GM23338 (cell line): ENCODE measurements at regions not wholly inside any gene's neighbourhood (a gene's known extent, or its start where the extent isn't known, plus 50 kb on each side); places are given as distances from the start of the nearest gene placed in this dataset.

ENCODE experiments used
- ATAC-seq: fragments of 200-7000 bp; cut with Tn5 transposase; 3 replicates; pipeline ENCODE4 v1.9.1; 2020
- DNase-seq: peaks from one replicate; pipeline ENCODE4 v3.0.0-alpha.2; 2015; ENCODE audit warnings: low spot score
- H2AFZ ChIP-seq: fragments of 200-600 bp; sonication (generic); 2 replicates; pipeline ENCODE4 v1.8.0; 2016; ENCODE audit warnings: antibody characterized with exemption, mild to moderate bottlenecking, moderate library complexity
- H3F3A ChIP-seq: fragments of 200-600 bp; sonication (generic); replicated peaks from 2 replicates; pipeline ENCODE4 v1.8.0; 2017; ENCODE audit warnings: antibody characterized with exemption, mixed run types, low read depth
- H3K27ac ChIP-seq: fragments of 200-600 bp; sonication (generic); 2 replicates; pipeline ENCODE4 v1.6.1; 2016; ENCODE audit warnings: low read depth
- H3K27me3 ChIP-seq: fragments of 200-600 bp; sonication (generic); 2 replicates; pipeline ENCODE4 v1.8.0; 2016; ENCODE audit warnings: mild to moderate bottlenecking, mixed run types, moderate library complexity; ENCODE audit not compliant: insufficient read depth
- H3K36me3 ChIP-seq: fragments of 200-600 bp; sonication (generic); 2 replicates; pipeline ENCODE4 v1.8.0; 2016; ENCODE audit warnings: mild to moderate bottlenecking; ENCODE audit not compliant: insufficient read depth
- H3K4me1 ChIP-seq: fragments of 200-600 bp; sonication (generic); 2 replicates; pipeline ENCODE4 v1.8.0; 2016; ENCODE audit warnings: mild to moderate bottlenecking, moderate library complexity; ENCODE audit not compliant: insufficient read depth
- H3K4me2 ChIP-seq: fragments of 200-600 bp; sonication (generic); 2 replicates; pipeline ENCODE4 v1.7.1; 2017; ENCODE audit warnings: mixed run types
- H3K4me3 ChIP-seq: fragments of 200-600 bp; sonication (generic); 2 replicates; pipeline ENCODE4 v1.6.1; 2016; ENCODE audit warnings: mixed run types
- H3K79me2 ChIP-seq: fragments of 200-600 bp; sonication (generic); replicated peaks from 2 replicates; pipeline ENCODE4 v1.8.0; 2017; ENCODE audit warnings: mild to moderate bottlenecking; ENCODE audit not compliant: insufficient read depth
- H3K9me2 ChIP-seq: fragments of 200-600 bp; sonication (generic); 2 replicates; pipeline ENCODE4 v1.8.0; 2017; ENCODE audit not compliant: insufficient read depth
- H4K20me1 ChIP-seq: fragments of 200-600 bp; sonication (generic); replicated peaks from 2 replicates; pipeline ENCODE4 v1.8.0; 2017; ENCODE audit warnings: mild to moderate bottlenecking; ENCODE audit not compliant: insufficient read depth
- H3K27ac Mint-ChIP-seq: 2 replicates; pipeline ENCODE4 v1.8.0; 2020; ENCODE audit warnings: inconsistent platforms, mild to moderate bottlenecking, moderate library complexity, mixed read lengths
- H3K27me3 Mint-ChIP-seq: 3 replicates; pipeline ENCODE4 v1.8.0; 2022; ENCODE audit warnings: low read depth, mild to moderate bottlenecking, moderate library complexity, mixed read lengths, inconsistent platforms; ENCODE audit not compliant: insufficient read depth, poor library complexity
- H3K36me3 Mint-ChIP-seq: 3 replicates; pipeline ENCODE4 v1.8.0; 2021; ENCODE audit warnings: low read depth, mild to moderate bottlenecking, inconsistent platforms, moderate library complexity, mixed read lengths
- H3K4me1 Mint-ChIP-seq: 3 replicates; pipeline ENCODE4 v1.8.0; 2020; ENCODE audit warnings: mild to moderate bottlenecking, inconsistent platforms, mixed read lengths
- H3K4me3 Mint-ChIP-seq: 3 replicates; pipeline ENCODE4 v1.8.0; 2021; ENCODE audit warnings: moderate library complexity, mild to moderate bottlenecking, inconsistent platforms, mixed read lengths
- H3K9me3 Mint-ChIP-seq: 3 replicates; pipeline ENCODE4 v1.8.0; 2020; ENCODE audit warnings: moderate library complexity, mild to moderate bottlenecking, inconsistent platforms, mixed read lengths
- CREB1 ChIP-seq: fragments of 250-450 bp; sonication (Bioruptor Pico); IDR thresholded peaks from 2 replicates; pipeline ENCODE4 v1.5.0; 2020; ENCODE audit warnings: low read depth, mild to moderate bottlenecking, moderate library complexity
- CTCF ChIP-seq, 2 experiments: fragments of 200-600 bp in 1 of 2; sonication (generic) in 1 of 2; conservative IDR thresholded peaks; 2 replicates each; pipeline versions ENCODE4 v1.5.1 to v1.6.1; 2016 to 2017; ENCODE audit warnings: antibody characterized with exemption in 2 of 2, low read depth in 2 of 2, mild to moderate bottlenecking in 2 of 2, moderate library complexity in 1 of 2
- EZH2 ChIP-seq: fragments of 200-600 bp; sonication (generic); IDR thresholded peaks from one replicate; pipeline ENCODE4 v1.8.0; 2017; ENCODE audit warnings: antibody characterized with exemption, mild to moderate bottlenecking, low read depth; ENCODE audit not compliant: unreplicated experiment
- EZH2phosphoT487 ChIP-seq: fragments of 200-600 bp; sonication (generic); IDR thresholded peaks from one replicate; pipeline ENCODE4 v1.8.1; 2018; ENCODE audit warnings: antibody characterized with exemption; ENCODE audit not compliant: unreplicated experiment
- JUNB ChIP-seq: IDR thresholded peaks from one replicate; pipeline ENCODE4 v1.6.1; 2016; ENCODE audit warnings: antibody characterized with exemption; ENCODE audit not compliant: unreplicated experiment
- NANOG ChIP-seq: IDR thresholded peaks from 2 replicates; pipeline ENCODE4 v1.6.1; 2016; ENCODE audit warnings: antibody characterized with exemption, borderline replicate concordance
- POLR2AphosphoS5 ChIP-seq: IDR thresholded peaks from 2 replicates; pipeline ENCODE4 v1.6.1; 2016; ENCODE audit warnings: antibody characterized with exemption, low read depth
- REST ChIP-seq: IDR thresholded peaks from one replicate; pipeline ENCODE4 v1.6.1; 2018; ENCODE audit warnings: antibody characterized with exemption; ENCODE audit not compliant: unreplicated experiment
- ZNF331 ChIP-seq: fragments of 250-450 bp; sonication (Bioruptor Pico); IDR thresholded peaks from 2 replicates; pipeline ENCODE4 v1.5.0; 2020; ENCODE audit warnings: low read depth, mild to moderate bottlenecking, moderate library complexity
- ZNF462 ChIP-seq: fragments of 250-450 bp; sonication (Bioruptor Pico); IDR thresholded peaks from 2 replicates; pipeline ENCODE4 v1.5.0; 2020; ENCODE audit warnings: mild to moderate bottlenecking, moderate library complexity
- TF ChIP-seq, protein P1 (sequence below): IDR thresholded peaks from 2 replicates; pipeline ENCODE4 v1.6.1; 2016; ENCODE audit warnings: antibody characterized with exemption

GRCh38 chr11:130718120-130718519, 198.2 kb downstream of the SNX19 start (continued):
- TF ChIP-seq ZNF462 (CRISPR knock-in tag): no peak

GRCh38 chr11:130719220-130719915, 196.9 kb downstream of the SNX19 start:
- H3K27ac ChIP-seq: no peak overlapping the region
- no peaks in the 10 kb centered on the region for H3K4me1 ChIP-seq
- H3K36me3 ChIP-seq: no peaks in the 10 kb centered on the region
- no peak overlapping the region for H3K4me3 ChIP-seq
- TF ChIP-seq ZNF331 (CRISPR knock-in tag) (no peak), EZH2 (no peak), REST (no peak), EZH2phosphoT487 (no peak), CTCF (conservative IDR thresholded peaks at IDR 0.05; ENCODE audit: low read depth in 2 of 2) (no peak), JUNB (no peak), CREB1 (CRISPR knock-in tag) (no peak), POLR2AphosphoS5 (no peak), NANOG (no peak)
- TF ChIP-seq, protein P1, sequence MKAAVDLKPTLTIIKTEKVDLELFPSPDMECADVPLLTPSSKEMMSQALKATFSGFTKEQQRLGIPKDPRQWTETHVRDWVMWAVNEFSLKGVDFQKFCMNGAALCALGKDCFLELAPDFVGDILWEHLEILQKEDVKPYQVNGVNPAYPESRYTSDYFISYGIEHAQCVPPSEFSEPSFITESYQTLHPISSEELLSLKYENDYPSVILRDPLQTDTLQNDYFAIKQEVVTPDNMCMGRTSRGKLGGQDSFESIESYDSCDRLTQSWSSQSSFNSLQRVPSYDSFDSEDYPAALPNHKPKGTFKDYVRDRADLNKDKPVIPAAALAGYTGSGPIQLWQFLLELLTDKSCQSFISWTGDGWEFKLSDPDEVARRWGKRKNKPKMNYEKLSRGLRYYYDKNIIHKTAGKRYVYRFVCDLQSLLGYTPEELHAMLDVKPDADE: no peak
- no peak overlapping the region for H3K4me2 ChIP-seq
- no peaks in the 10 kb centered on the region for H3F3A ChIP-seq
- Mint-ChIP-seq H3K27me3 (peaks cover 3% of the 10 kb centered on the region), H3K36me3 (no peaks in the 10 kb centered on the region), H3K27ac (no peak overlapping the region), H3K9me3 (no peaks in the 10 kb centered on the region), H3K4me3 (no peak overlapping the region), H3K4me1 (no peaks in the 10 kb centered on the region)
- no peaks in the 10 kb centered on the region for H3K79me2 ChIP-seq
- DNase-seq (no peak), ATAC-seq (no peak)
- no peaks in the 10 kb centered on the region for H3K9me2 ChIP-seq
- H3K27me3 ChIP-seq: no peaks in the 10 kb centered on the region
- H4K20me1 ChIP-seq: no peaks in the 10 kb centered on the region
- H2AFZ ChIP-seq: peak overlapping the region; percentile 38; the same call in 1 of the 2 replicates
